GM12878 (cell line): ENCODE measurements at regions not wholly inside any gene's neighbourhood (a gene's known extent, or its start where the extent isn't known, plus 50 kb on each side); places are given as distances from the start of the nearest gene placed in this dataset.

Experiments used
- CEBPB ChIP-seq, 2 experiments: fragments of 150-350 bp in 1 of 2; IDR thresholded peaks; 2 replicates each; pipeline ENCODE4 v1.6.1; 2012 to 2014; ENCODE audit warnings: low read depth in 2 of 2, low read length in 2 of 2, borderline replicate concordance in 1 of 2, inconsistent platforms in 1 of 2
- RBBP5 ChIP-seq: fragments of 200-600 bp; sonication (generic); conservative IDR thresholded peaks from 2 replicates; pipeline ENCODE4 v1.6.1; 2016

DNA sequence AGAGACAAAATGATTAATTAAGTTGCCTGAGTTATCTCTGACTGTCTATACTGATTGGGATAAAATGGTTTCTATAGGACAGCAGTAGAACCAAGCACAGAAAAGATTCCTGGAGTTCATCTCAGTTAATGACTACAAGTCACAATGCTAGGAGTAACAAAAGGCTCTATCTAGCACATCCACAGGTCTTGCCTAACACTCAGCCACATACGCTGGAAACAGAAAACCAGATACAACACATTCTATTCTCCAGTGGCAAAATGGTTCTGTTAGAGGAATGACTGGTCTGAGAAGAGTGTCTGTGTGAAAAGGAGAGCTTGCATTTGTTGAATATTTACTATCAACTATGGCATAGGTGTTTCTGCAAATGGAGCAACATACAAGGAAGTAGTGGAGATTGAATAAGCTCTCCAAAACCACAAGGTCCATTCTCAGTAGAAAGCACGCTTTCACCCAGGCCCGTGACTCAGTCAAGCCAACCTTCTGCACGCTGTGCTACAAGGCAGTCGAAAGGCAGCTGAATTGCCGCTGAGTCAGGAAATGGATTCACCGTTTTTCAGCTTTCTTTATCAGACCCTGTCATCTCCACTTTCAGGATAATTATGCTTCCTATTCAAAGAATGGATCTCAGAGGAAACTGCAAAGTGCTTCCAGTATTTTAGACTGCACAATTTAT is 761.5 kb downstream of the EFNB2 start:
- no peak for TF ChIP-seq RBBP5
- no peak for TF ChIP-seq CEBPB (IDR thresholded peaks at IDR 0.05; ENCODE audit: borderline replicate concordance in 1 of 2, low read depth in 2 of 2, low read length in 2 of 2)
